SK-N-MC (cell line): ENCODE measurements at regions not wholly inside any gene's neighbourhood (a gene's known extent, or its start where the extent isn't known, plus 50 kb on each side); places are given as distances from the start of the nearest gene placed in this dataset.

Experiments used
- FOXP2 ChIP-seq: optimal IDR thresholded peaks from 2 replicates; pipeline ENCODE3; 2011; ENCODE audit warnings: mild to moderate bottlenecking, moderate library complexity; ENCODE audit not compliant: insufficient read depth; ENCODE audit errors: extremely low read length, control extremely low read depth
- POLR2AphosphoS5 ChIP-seq: IDR thresholded peaks from 2 replicates; pipeline ENCODE4 v1.6.1; 2012; ENCODE audit warnings: mild to moderate bottlenecking, low read depth, low read length, borderline replicate concordance

DNA sequence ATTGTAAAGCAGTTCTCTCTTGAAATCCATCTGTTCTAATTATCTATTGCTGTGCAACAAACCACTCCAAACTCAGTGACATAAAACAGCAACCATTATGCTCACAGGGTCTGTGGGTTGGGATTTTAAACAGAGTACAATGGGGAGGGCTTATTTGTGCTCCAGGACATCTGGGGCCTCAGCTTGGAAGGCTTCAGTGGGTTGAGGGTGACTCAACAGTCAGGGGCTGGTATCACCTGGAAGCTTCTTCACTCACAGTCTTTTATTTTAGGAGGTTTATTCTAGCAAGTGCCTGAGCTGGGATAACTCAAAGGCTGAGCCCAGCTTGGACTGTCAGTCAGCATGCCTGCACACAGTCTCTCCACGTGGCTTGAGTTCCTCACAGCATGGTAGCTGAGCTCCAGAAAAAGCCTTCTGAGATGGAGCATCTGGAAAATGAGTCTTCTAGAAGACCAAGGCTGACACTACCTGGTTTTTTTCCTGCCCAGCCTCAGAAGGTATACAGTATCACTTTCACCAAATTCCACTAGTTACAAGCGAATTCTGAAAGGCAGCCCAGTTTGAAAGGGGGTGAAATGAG, 234.6 kb upstream of the ID4 start:
- TF ChIP-seq POLR2AphosphoS5 (no peak), FOXP2 (no peak)
